Sigmoid colon (tissue), 6 donors: ENCODE measurements at regions not wholly inside any gene's neighbourhood (a gene's known extent, or its start where the extent isn't known, plus 50 kb on each side); places are given as distances from the start of the nearest gene placed in this dataset.
"Not testable (repeated sequence)": the region's sequence is repeated elsewhere in the genome, so short reads cannot be mapped to it uniquely, and the experiment has no call there.

ENCODE experiments used
- DNase-seq: peaks from one replicate; pipeline ENCODE4 v3.0.0-alpha.2; 2019
- H3K27ac ChIP-seq, 4 donors: fragments of 200-600 bp; sonication (generic); one replicate each; pipeline ENCODE4 v1.5.1; 2016 to 2019; ENCODE audit warnings: mild to moderate bottlenecking in 1 of 4
- H3K27me3 ChIP-seq, 3 donors: fragments of 200-600 bp; sonication (generic); one replicate each; pipeline ENCODE4 v1.5.1; 2019; ENCODE audit warnings: mild to moderate bottlenecking in 1 of 3
- H3K36me3 ChIP-seq, 4 donors: fragments of 200-600 bp; sonication (generic); one replicate each; pipeline ENCODE4 v1.5.1; 2016 to 2019
- H3K4me1 ChIP-seq, 4 donors: fragments of 200-600 bp; sonication (generic); one replicate each; pipeline ENCODE4 v1.5.1; 2017 to 2019
- H3K4me3 ChIP-seq, 4 donors: fragments of 200-600 bp; sonication (generic); one replicate each; pipeline ENCODE4 v1.5.1; 2017 to 2019; ENCODE audit warnings: mild to moderate bottlenecking in 2 of 4, moderate library complexity in 1 of 4
- H3K9me3 ChIP-seq, 4 donors: fragments of 200-600 bp in 3 of 4; sonication (generic) in 3 of 4; one replicate each; pipeline versions ENCODE4 v1.5.1 to v1.6.1; 2013 to 2019
- CTCF ChIP-seq, 4 experiments: fragments of 450-650 bp in 3 of 4; fragments of 200-600 bp in 1 of 4; IDR thresholded peaks; one replicate each; pipeline ENCODE4 v1.5.1; 2016 to 2019; ENCODE audit warnings: antibody characterized with exemption in 4 of 4, mild to moderate bottlenecking in 3 of 4, moderate library complexity in 2 of 4
- EP300 ChIP-seq, 4 donors: sonication (generic); formaldehyde crosslinking; IDR thresholded peaks; one replicate each; pipeline ENCODE4 v1.6.1; 2017; ENCODE audit warnings: antibody characterized with exemption in 4 of 4
- POLR2A ChIP-seq, 2 donors: fragments of 450-650 bp; IDR thresholded peaks; one replicate each; pipeline ENCODE4 v1.6.1; 2016; ENCODE audit warnings: antibody characterized with exemption in 2 of 2, mild to moderate bottlenecking in 2 of 2, moderate library complexity in 2 of 2
- POLR2AphosphoS5 ChIP-seq, 4 donors: sonication (generic); formaldehyde crosslinking; IDR thresholded peaks; one replicate each; pipeline ENCODE4 v1.6.1; 2017; ENCODE audit warnings: antibody characterized with exemption in 4 of 4
- WGBS, 2 donors: extraction: QIAGEN DNeasy Blood & Tissue Kit; methylation state at CpG; one replicate each; pipeline ENCODE4 v1.1.7; 2013; 5-methylcytosine and 5-hydroxymethylcytosine counted together
- intact Hi-C: fragments of 100-400 bp; cut with DNase I; formaldehyde crosslinking; loops from one replicate; pipeline ENCODE4 v1.15.1; 2023
- donor health status: healthy with polysubstance abuse.
- donor health status: healthy.

- TF ChIP-seq CTCF (IDR thresholded peaks at IDR 0.05) (no peak), EP300 (IDR thresholded peaks at IDR 0.05) (no peak), POLR2AphosphoS5 (IDR thresholded peaks at IDR 0.05) (no peak), POLR2A (IDR thresholded peaks at IDR 0.05) (no peak)
- no peak for DNase-seq
- 17 to 59% methylated on average over 3 of the region's 3 CpGs for WGBS, 2 donors
- no peak overlapping the region for H3K27ac ChIP-seq
- H3K4me3 ChIP-seq: no peak overlapping the region
- no peaks in the 10 kb centered on the region for H3K4me1 ChIP-seq
- H3K27me3 ChIP-seq: no peaks in the 10 kb centered on the region
- no peaks in the 10 kb centered on the region for H3K36me3 ChIP-seq
- intact Hi-C loops: no loop called here
- no peaks in the 10 kb centered on the region for H3K9me3 ChIP-seq
Observed at GRCh38 chr21:35273333-35273732, 224.2 kb upstream of the RUNX1 start.

- DNase-seq, H3K27ac ChIP-seq, H3K27me3 ChIP-seq, H3K36me3 ChIP-seq, intact Hi-C loops, H3K4me1 ChIP-seq, H3K4me3 ChIP-seq, H3K9me3 ChIP-seq: not testable (repeated sequence)
- WGBS, 2 donors: 91 to 93% methylated on average over 3 of the region's 4 CpGs
Observed at GRCh38 chr21:35271344-35272118, 222.4 kb upstream of the RUNX1 start.

DNA sequence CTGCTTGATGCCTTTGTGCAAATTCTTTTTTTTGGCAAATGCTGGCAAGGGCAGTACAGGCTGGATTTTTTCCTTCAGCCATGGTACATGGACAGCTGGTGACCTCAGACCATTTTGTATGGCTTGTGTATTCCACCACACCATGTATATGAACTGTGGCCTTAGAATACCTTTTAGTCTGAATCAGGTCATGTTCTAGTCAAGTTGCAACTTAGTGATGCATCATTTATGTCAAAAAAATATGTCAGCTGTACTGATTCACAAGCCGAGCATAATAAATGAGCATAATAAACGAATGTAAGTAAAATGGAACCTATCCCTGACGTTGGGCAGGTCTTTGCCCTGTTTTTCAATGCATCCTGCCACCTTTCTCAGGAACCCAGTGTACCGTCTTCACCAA is 219.7 kb upstream of the RUNX1 start:
- Histone ChIP-seq H3K9me3 (no peaks in the 10 kb centered on the region), H3K4me1 (no peaks in the 10 kb centered on the region), H3K27ac (no peak overlapping the region), H3K36me3 (no peaks in the 10 kb centered on the region), H3K27me3 (no peaks in the 10 kb centered on the region), H3K4me3 (no peak overlapping the region)
- 88 to 91% methylated on average over 4 of the region's 4 CpGs for WGBS, 2 donors
- intact Hi-C loops: no loop called here
- TF ChIP-seq EP300 (IDR thresholded peaks at IDR 0.05) (no peak), CTCF (IDR thresholded peaks at IDR 0.05) (no peak), POLR2A (IDR thresholded peaks at IDR 0.05) (no peak), POLR2AphosphoS5 (IDR thresholded peaks at IDR 0.05) (no peak)
- no peak for DNase-seq

- WGBS, 2 donors: 89 to 96% methylated on average over 1 of the region's 1 CpG
Observed at GRCh38 chr21:35268261-35268660, 219.2 kb upstream of the RUNX1 start.

DNA sequence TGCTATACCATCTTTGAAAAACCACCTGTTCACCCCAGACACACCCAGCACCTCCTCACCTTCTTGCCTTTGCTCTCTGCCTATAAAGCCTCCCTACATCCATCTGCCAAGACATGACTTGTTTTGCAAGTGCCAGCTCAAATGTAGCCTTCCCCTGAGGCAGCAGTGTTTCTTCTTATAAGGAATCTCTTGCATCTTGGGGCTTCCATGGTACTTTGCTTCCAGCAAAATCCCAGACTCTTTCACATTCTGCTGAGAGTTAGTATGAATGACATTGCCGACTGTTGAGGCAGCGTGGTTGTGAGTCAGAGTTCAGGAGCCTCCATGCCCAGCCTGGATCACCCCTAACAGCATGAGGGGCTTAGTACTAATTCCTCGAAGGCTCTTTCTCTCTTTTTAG is 217.4 kb upstream of the RUNX1 start:
- no peak overlapping the region for H3K4me3 ChIP-seq
- 93 to 95% methylated on average over 3 of the region's 3 CpGs for WGBS, 2 donors
- intact Hi-C loops: no loop called here

More at GRCh38 chr21:35268261-35268660, 219.2 kb upstream of the RUNX1 start:
- no peaks in the 10 kb centered on the region for H3K27me3 ChIP-seq
- no peak overlapping the region for H3K4me3 ChIP-seq
- no peaks in the 10 kb centered on the region for H3K9me3 ChIP-seq
- H3K27ac ChIP-seq: no peak overlapping the region
- no peaks in the 10 kb centered on the region for H3K4me1 ChIP-seq
- intact Hi-C loops: no loop called here
- H3K36me3 ChIP-seq: no peaks in the 10 kb centered on the region
- no peak for DNase-seq
- TF ChIP-seq POLR2AphosphoS5 (IDR thresholded peaks at IDR 0.05): no peak

More for the DNA sequence above, 217.4 kb upstream of the RUNX1 start:
- no peaks in the 10 kb centered on the region for H3K27me3 ChIP-seq
- TF ChIP-seq POLR2AphosphoS5 (IDR thresholded peaks at IDR 0.05) (no peak), POLR2A (IDR thresholded peaks at IDR 0.05) (no peak), CTCF (IDR thresholded peaks at IDR 0.05) (no peak), EP300 (IDR thresholded peaks at IDR 0.05) (no peak)
- H3K36me3 ChIP-seq: no peaks in the 10 kb centered on the region
- H3K9me3 ChIP-seq: no peaks in the 10 kb centered on the region
- no peak overlapping the region for H3K27ac ChIP-seq
- no peak for DNase-seq
- H3K4me1 ChIP-seq: no peaks in the 10 kb centered on the region
